Karpas-422 (cell line): ENCODE measurements at regions not wholly inside any gene's neighbourhood (a gene's known extent, or its start where the extent isn't known, plus 50 kb on each side); places are given as distances from the start of the nearest gene placed in this dataset.
A peak's percentile ranks its signal among the peaks of the same experiment; 100 is the strongest.

Experiments
- DNase-seq: peaks from one replicate; pipeline ENCODE4 v3.0.0-alpha.2; 2015
- H2AFZ ChIP-seq: fragments of 200-600 bp; sonication (generic); 2 replicates; pipeline ENCODE4 v1.6.1; 2014; ENCODE audit warnings: antibody characterized with exemption, low read length, mixed read lengths
- H3K27ac ChIP-seq: fragments of 200-600 bp; sonication (generic); 2 replicates; pipeline ENCODE4 v1.5.1; 2014; ENCODE audit warnings: mild to moderate bottlenecking, low read length, moderate library complexity
- H3K27me3 ChIP-seq: fragments of 200-600 bp; sonication (generic); 2 replicates; pipeline ENCODE4 v1.6.1; 2014; ENCODE audit warnings: low read length, mixed read lengths
- H3K36me3 ChIP-seq: fragments of 200-600 bp; sonication (generic); 2 replicates; pipeline ENCODE4 v1.6.1; 2014; ENCODE audit warnings: low read length, mixed read lengths; ENCODE audit not compliant: insufficient read depth
- H3K4me1 ChIP-seq: fragments of 200-600 bp; sonication (generic); 2 replicates; pipeline ENCODE4 v1.6.1; 2014; ENCODE audit warnings: mild to moderate bottlenecking, low read length, mixed read lengths
- H3K4me2 ChIP-seq: fragments of 200-600 bp; sonication (generic); 2 replicates; pipeline ENCODE4 v1.6.1; 2014; ENCODE audit warnings: low read length, low read depth, mild to moderate bottlenecking; ENCODE audit not compliant: poor library complexity, severe bottlenecking
- H3K4me3 ChIP-seq: fragments of 200-600 bp; sonication (generic); 2 replicates; pipeline ENCODE4 v1.5.1; 2014; ENCODE audit warnings: mild to moderate bottlenecking, antibody characterized with exemption, low read length, mixed read lengths
- H3K79me2 ChIP-seq: fragments of 200-600 bp; sonication (generic); 2 replicates; pipeline ENCODE4 v1.6.1; 2014; ENCODE audit warnings: mild to moderate bottlenecking, low read length, mixed read lengths
- H3K9ac ChIP-seq: fragments of 200-600 bp; sonication (generic); 2 replicates; pipeline ENCODE4 v1.6.0; 2014; ENCODE audit warnings: low read length
- H3K9me2 ChIP-seq: fragments of 200-600 bp; sonication (generic), shearing (Covaris generic); replicated peaks from 2 replicates; pipeline ENCODE4 v1.6.0; 2014; ENCODE audit warnings: mild to moderate bottlenecking, low read length, moderate library complexity; ENCODE audit not compliant: insufficient read depth
- H3K9me3 ChIP-seq: fragments of 300-700, 200-600 bp; sonication (generic); 2 replicates; pipeline ENCODE4 v1.6.1; 2014; ENCODE audit warnings: low read length, mixed read lengths
- H4K20me1 ChIP-seq: fragments of 200-600 bp; sonication (generic); 2 replicates; pipeline ENCODE4 v1.6.1; 2014; ENCODE audit warnings: mild to moderate bottlenecking, antibody characterized with exemption, low read length, low read depth; ENCODE audit not compliant: insufficient read depth

- no peak overlapping the region for H3K4me2 ChIP-seq
- H3K9ac ChIP-seq = no peak overlapping the region
Measured at GRCh38 chr9:134214386-134214765, 50.0 kb upstream of the RNU6ATAC start.

GRCh38 chr9:134214766-134215419 lies 50.5 kb upstream of the RNU6ATAC start:
- H3K9me2 ChIP-seq = no peaks in the 10 kb centered on the region
- H3K4me3 ChIP-seq = no peak overlapping the region
- H2AFZ ChIP-seq = no peak overlapping the region
- no peaks in the 10 kb centered on the region for H3K9me3 ChIP-seq
- H4K20me1 ChIP-seq = no peaks in the 10 kb centered on the region
- no peak overlapping the region for H3K9ac ChIP-seq
- no peak for DNase-seq
- no peaks in the 10 kb centered on the region for H3K36me3 ChIP-seq
- no peaks in the 10 kb centered on the region for H3K79me2 ChIP-seq
- no peak overlapping the region for H3K4me2 ChIP-seq
- no peak overlapping the region for H3K27ac ChIP-seq
- no peaks in the 10 kb centered on the region for H3K4me1 ChIP-seq
- no peaks in the 10 kb centered on the region for H3K27me3 ChIP-seq

More at GRCh38 chr9:134214386-134214765, 50.0 kb upstream of the RNU6ATAC start:
- Histone ChIP-seq H3K36me3 (no peaks in the 10 kb centered on the region), H3K4me1 (no peaks in the 10 kb centered on the region), H3K79me2 (no peaks in the 10 kb centered on the region), H3K4me3 (no peak overlapping the region), H2AFZ (no peak overlapping the region), H3K9me2 (no peaks in the 10 kb centered on the region), H3K27me3 (no peaks in the 10 kb centered on the region), H4K20me1 (no peaks in the 10 kb centered on the region), H3K27ac (no peak overlapping the region), H3K9me3 (no peaks in the 10 kb centered on the region)
- no peak for DNase-seq

- no peaks in the 10 kb centered on the region for H4K20me1 ChIP-seq
- H3K79me2 ChIP-seq = no peaks in the 10 kb centered on the region
- no peaks in the 10 kb centered on the region for H3K36me3 ChIP-seq
- no peak for DNase-seq
- no peak overlapping the region for H3K9ac ChIP-seq
- no peaks in the 10 kb centered on the region for H3K4me1 ChIP-seq
- no peak overlapping the region for H3K4me2 ChIP-seq
- no peak overlapping the region for H2AFZ ChIP-seq
- no peaks in the 10 kb centered on the region for H3K27me3 ChIP-seq
- no peak overlapping the region for H3K27ac ChIP-seq
- H3K9me2 ChIP-seq = no peaks in the 10 kb centered on the region
- no peaks in the 10 kb centered on the region for H3K9me3 ChIP-seq
- no peak overlapping the region for H3K4me3 ChIP-seq
Measured at GRCh38 chr9:134215420-134215698, 51.0 kb upstream of the RNU6ATAC start.

- Histone ChIP-seq H3K9me3 (no peaks in the 10 kb centered on the region), H3K9ac (no peak overlapping the region), H3K36me3 (no peaks in the 10 kb centered on the region), H3K4me3 (no peak overlapping the region), H3K79me2 (no peaks in the 10 kb centered on the region), H3K9me2 (no peaks in the 10 kb centered on the region), H3K27ac (no peak overlapping the region), H2AFZ (no peak overlapping the region), H3K27me3 (no peaks in the 10 kb centered on the region), H3K4me1 (no peaks in the 10 kb centered on the region), H4K20me1 (no peaks in the 10 kb centered on the region), H3K4me2 (no peak overlapping the region)
- no peak for DNase-seq
Measured at GRCh38 chr9:134215699-134216448, 51.5 kb upstream of the RNU6ATAC start.

GRCh38 chr9:134216449-134216951 lies 52.1 kb upstream of the RNU6ATAC start:
- Histone ChIP-seq H2AFZ (no peak overlapping the region), H3K27me3 (no peaks in the 10 kb centered on the region), H3K9me2 (no peaks in the 10 kb centered on the region), H3K4me1 (no peaks in the 10 kb centered on the region), H3K79me2 (no peaks in the 10 kb centered on the region), H3K4me2 (no peak overlapping the region), H3K27ac (no peak overlapping the region), H4K20me1 (no peaks in the 10 kb centered on the region), H3K4me3 (no peak overlapping the region), H3K9me3 (no peaks in the 10 kb centered on the region), H3K9ac (no peak overlapping the region), H3K36me3 (no peaks in the 10 kb centered on the region)
- DNase-seq = no peak

- no peaks in the 10 kb centered on the region for H3K36me3 ChIP-seq
- H3K79me2 ChIP-seq = no peaks in the 10 kb centered on the region
- H3K9ac ChIP-seq = no peak overlapping the region
- no peak overlapping the region for H3K4me2 ChIP-seq
- no peaks in the 10 kb centered on the region for H3K4me1 ChIP-seq
- H3K27ac ChIP-seq = no peak overlapping the region
- no peak overlapping the region for H3K4me3 ChIP-seq
- H3K27me3 ChIP-seq = no peaks in the 10 kb centered on the region
- no peaks in the 10 kb centered on the region for H3K9me3 ChIP-seq
- no peaks in the 10 kb centered on the region for H4K20me1 ChIP-seq
- no peaks in the 10 kb centered on the region for H3K9me2 ChIP-seq
- DNase-seq = no peak
- no peak overlapping the region for H2AFZ ChIP-seq
Measured at GRCh38 chr9:134216961-134217360, 52.6 kb upstream of the RNU6ATAC start.

- Histone ChIP-seq H3K27ac (no peak overlapping the region), H3K9ac (no peak overlapping the region), H3K9me3 (no peaks in the 10 kb centered on the region), H3K79me2 (no peaks in the 10 kb centered on the region), H3K36me3 (no peaks in the 10 kb centered on the region), H3K4me1 (no peaks in the 10 kb centered on the region), H3K9me2 (no peaks in the 10 kb centered on the region), H2AFZ (no peak overlapping the region), H3K4me2 (no peak overlapping the region), H3K4me3 (no peak overlapping the region), H3K27me3 (no peaks in the 10 kb centered on the region), H4K20me1 (no peaks in the 10 kb centered on the region)
- DNase-seq = peak; percentile 60
Measured at GRCh38 chr9:134217431-134218210, 53.3 kb upstream of the RNU6ATAC start.

- H3K9ac ChIP-seq = no peak overlapping the region
- no peaks in the 10 kb centered on the region for H3K79me2 ChIP-seq
- H4K20me1 ChIP-seq = no peaks in the 10 kb centered on the region
- H3K4me3 ChIP-seq = no peak overlapping the region
- H3K4me2 ChIP-seq = no peak overlapping the region
- H2AFZ ChIP-seq = no peak overlapping the region
- H3K9me3 ChIP-seq = no peaks in the 10 kb centered on the region
- no peaks in the 10 kb centered on the region for H3K4me1 ChIP-seq
- H3K36me3 ChIP-seq = no peaks in the 10 kb centered on the region
- no peaks in the 10 kb centered on the region for H3K9me2 ChIP-seq
- no peak overlapping the region for H3K27ac ChIP-seq
- DNase-seq = no peak
- H3K27me3 ChIP-seq = no peaks in the 10 kb centered on the region
Measured at GRCh38 chr9:134218230-134218629, 53.9 kb upstream of the RNU6ATAC start.
